Left lung (tissue), 4 donors: ENCODE measurements at regions not wholly inside any gene's neighbourhood (a gene's known extent, or its start where the extent isn't known, plus 50 kb on each side); places are given as distances from the start of the nearest gene placed in this dataset.
"Not testable (repeated sequence)": the region's sequence is repeated elsewhere in the genome, so short reads cannot be mapped to it uniquely, and the experiment has no call there.

ENCODE experiments used
- ATAC-seq: fragments of 200-7000 bp; cut with Tn5 transposase; one replicate; pipeline ENCODE4 v1.9.1; 2020; ENCODE audit warnings: moderate library complexity
- DNase-seq, 4 donors: peaks; one replicate each; pipeline ENCODE4 v3.0.0-alpha.2; 2013 to 2020
- H3K27ac ChIP-seq, 2 donors: fragments of 200-600 bp; sonication (generic) in 1 of 2; one replicate each; pipeline versions ENCODE4 v1.5.0 to v1.8.0; 2020 to 2021
- H3K27me3 ChIP-seq, 2 donors: fragments of 200-600 bp; sonication (generic) in 1 of 2; one replicate each; pipeline versions ENCODE4 v1.5.0 to v1.8.0; 2020 to 2021
- H3K36me3 ChIP-seq, 2 donors: fragments of 200-600 bp; sonication (generic) in 1 of 2; one replicate each; pipeline versions ENCODE4 v1.5.0 to v1.8.0; 2020 to 2021
- H3K4me1 ChIP-seq, 2 donors: fragments of 200-600 bp; one replicate each; pipeline ENCODE4 v1.8.0; 2021
- H3K4me3 ChIP-seq, 2 donors: fragments of 200-600 bp; sonication (generic) in 1 of 2; one replicate each; pipeline versions ENCODE4 v1.5.0 to v1.8.0; 2020 to 2021; ENCODE audit warnings: mild to moderate bottlenecking in 1 of 2
- H3K9me3 ChIP-seq, 2 donors: fragments of 200-600 bp; sonication (generic) in 1 of 2; one replicate each; pipeline versions ENCODE4 v1.5.0 to v1.8.0; 2020 to 2021
- CTCF ChIP-seq, 2 donors: fragments of 200-600 bp; sonication (generic) in 1 of 2; IDR thresholded peaks; one replicate each; pipeline versions ENCODE4 v1.5.0 to v1.8.0; 2021; ENCODE audit warnings: antibody characterized with exemption in 2 of 2
- intact Hi-C, 2 donors: fragments of 100-400 bp; cut with DNase I; formaldehyde crosslinking; loops; one replicate each; pipeline versions ENCODE4 v1.11.2 to v1.14.2; 2022
- donor health status: DM: no; HTN: yes; CAD: no.
- donor health status: DM: no; HTN: no; CAD: no.

GRCh38 chr21:8993943-8994639, 1527.3 kb upstream of the TPTE start:
- no peak for ATAC-seq
- Histone ChIP-seq H3K4me3 (no peak overlapping the region), H3K27ac (no peak overlapping the region), H3K27me3 (peaks cover 0 to 58% of the 10 kb centered on the region in 2 donors), H3K9me3 (peaks cover 0 to 67% of the 10 kb centered on the region in 2 donors), H3K4me1 (no peaks in the 10 kb centered on the region), H3K36me3 (no peaks in the 10 kb centered on the region)
- DNase-seq: no peak
- intact Hi-C loops: no loop called here
- no peak for TF ChIP-seq CTCF (IDR thresholded peaks at IDR 0.05)

GRCh38 chr21:8994640-8995511, 1526.5 kb upstream of the TPTE start:
- no peak for TF ChIP-seq CTCF (IDR thresholded peaks at IDR 0.05)
- Histone ChIP-seq H3K36me3 (no peaks in the 10 kb centered on the region), H3K9me3 (peaks cover 0 to 66% of the 10 kb centered on the region in 2 donors), H3K4me3 (no peak overlapping the region), H3K27me3 (peaks cover 0 to 50% of the 10 kb centered on the region in 2 donors), H3K4me1 (no peaks in the 10 kb centered on the region), H3K27ac (no peak overlapping the region)
- intact Hi-C loops: no loop called here
- ATAC-seq (no peak), DNase-seq (no peak)

GRCh38 chr21:8996487-8996968, 1524.9 kb upstream of the TPTE start:
- not testable (repeated sequence) for H3K4me1 ChIP-seq

GRCh38 chr21:8997011-8997440, 1524.4 kb upstream of the TPTE start:
- intact Hi-C loops: no loop called here
- Histone ChIP-seq H3K9me3 (peaks cover 0 to 58% of the 10 kb centered on the region in 2 donors), H3K27ac (no peak overlapping the region), H3K4me1 (no peaks in the 10 kb centered on the region), H3K27me3 (peaks cover 0 to 28% of the 10 kb centered on the region in 2 donors), H3K36me3 (no peaks in the 10 kb centered on the region), H3K4me3 (no peak overlapping the region)
- DNase-seq (no peak), ATAC-seq (no peak)
- TF ChIP-seq CTCF (IDR thresholded peaks at IDR 0.05): no peak

More at GRCh38 chr21:8996487-8996968, 1524.9 kb upstream of the TPTE start:
- intact Hi-C loops, H3K4me3 ChIP-seq, DNase-seq, H3K36me3 ChIP-seq, H3K27ac ChIP-seq, ATAC-seq: not testable (repeated sequence)
- Histone ChIP-seq H3K27me3 (peaks cover 0 to 33% of the 10 kb centered on the region in 2 donors), H3K9me3 (peaks cover 0 to 58% of the 10 kb centered on the region in 2 donors)

- H3K36me3 ChIP-seq, intact Hi-C loops: not testable (repeated sequence)
Measured at GRCh38 chr21:8997443-8998390, 1523.7 kb upstream of the TPTE start.

GRCh38 chr21:8998480-8998879, 1522.9 kb upstream of the TPTE start:
- H3K4me3 ChIP-seq, ATAC-seq, DNase-seq, H3K36me3 ChIP-seq, H3K4me1 ChIP-seq, intact Hi-C loops, H3K27ac ChIP-seq: not testable (repeated sequence)
- Histone ChIP-seq H3K27me3 (peaks cover 0 to 16% of the 10 kb centered on the region in 2 donors), H3K9me3 (peaks cover 0 to 52% of the 10 kb centered on the region in 2 donors)

More at GRCh38 chr21:8997443-8998390, 1523.7 kb upstream of the TPTE start:
- Histone ChIP-seq H3K9me3 (peaks cover 0 to 54% of the 10 kb centered on the region in 2 donors), H3K27me3 (peaks cover 0 to 23% of the 10 kb centered on the region in 2 donors)
- H3K4me1 ChIP-seq, DNase-seq, H3K4me3 ChIP-seq, ATAC-seq, H3K27ac ChIP-seq: not testable (repeated sequence)
